Heart left ventricle (tissue), 16 donors: ENCODE measurements at regions not wholly inside any gene's neighbourhood (a gene's known extent, or its start where the extent isn't known, plus 50 kb on each side); places are given as distances from the start of the nearest gene placed in this dataset.

ENCODE experiments used
- ATAC-seq, 4 donors: fragments of 200-7000 bp; cut with Tn5 transposase; one replicate each; pipeline ENCODE4 v1.9.1; 2020 to 2022; ENCODE audit warnings: moderate library complexity in 4 of 4, mild to moderate bottlenecking in 3 of 4, moderate number of reproducible peaks in 1 of 4
- DNase-seq, 5 donors: peaks; one replicate each; pipeline ENCODE4 v3.0.0-alpha.2; 2020
- H3K27ac ChIP-seq, 12 donors: fragments of 200-600 bp; sonication (generic) in 4 of 12; one replicate each; pipeline versions ENCODE4 v1.5.0 to v1.8.0; 2016 to 2022; ENCODE audit warnings: mild to moderate bottlenecking in 2 of 12
- H3K27me3 ChIP-seq, 9 donors: fragments of 200-600 bp; sonication (generic) in 2 of 9; one replicate each; pipeline versions ENCODE4 v1.5.1 to v1.8.0; 2016 to 2022; ENCODE audit warnings: mild to moderate bottlenecking in 3 of 9
- H3K36me3 ChIP-seq, 9 donors: fragments of 200-600 bp; sonication (generic) in 2 of 9; one replicate each; pipeline versions ENCODE4 v1.5.0 to v1.8.0; 2018 to 2022; ENCODE audit warnings: mild to moderate bottlenecking in 2 of 9
- H3K4me1 ChIP-seq, 12 donors: fragments of 200-600 bp; sonication (generic) in 4 of 12; one replicate each; pipeline versions ENCODE4 v1.5.0 to v1.8.0; 2016 to 2022; ENCODE audit warnings: mild to moderate bottlenecking in 3 of 12
- H3K4me3 ChIP-seq, 12 donors: fragments of 200-600 bp; sonication (generic) in 4 of 12; one replicate each; pipeline versions ENCODE4 v1.5.0 to v1.8.0; 2017 to 2022; ENCODE audit warnings: mild to moderate bottlenecking in 9 of 12, moderate library complexity in 4 of 12
- H3K9me3 ChIP-seq, 12 donors: fragments of 200-600 bp; sonication (generic) in 4 of 12; one replicate each; pipeline versions ENCODE4 v1.5.0 to v1.8.0; 2016 to 2022; ENCODE audit warnings: mild to moderate bottlenecking in 1 of 12
- POLR2A ChIP-seq, 2 donors: fragments of 450-650 bp; IDR thresholded peaks; one replicate each; pipeline ENCODE4 v1.6.1; 2017; ENCODE audit warnings: antibody characterized with exemption in 2 of 2, mild to moderate bottlenecking in 2 of 2, moderate library complexity in 2 of 2
- WGBS, 4 donors: extraction: QIAGEN DNeasy Blood & Tissue Kit in 2 of 4; methylation state at CpG; one replicate each; pipeline versions ENCODE4 v1.1.5 to v1.1.7; 2013 to 2018; 5-methylcytosine and 5-hydroxymethylcytosine counted together
- intact Hi-C, 10 donors: fragments of 100-400 bp; cut with DNase I; formaldehyde crosslinking; loops; one replicate each; pipeline versions ENCODE4 v1.11.1 to v1.14.2; 2022
- TF ChIP-seq, protein P1 (sequence below), 12 donors: fragments of 200-600 bp; sonication (generic) in 4 of 12; IDR thresholded peaks; one replicate each; pipeline versions ENCODE4 v1.5.0 to v1.8.0; 2018 to 2022; ENCODE audit warnings: antibody characterized with exemption in 12 of 12, mild to moderate bottlenecking in 5 of 12
- donor health status: ischemic (EF 13 %, LVEDD 7.1; RV severe dilation, severe dysfunction).
- donor health status: healthy with polysubstance abuse.
- donor health status: DM: no; HTN: yes; CAD: no.
- donor health status: DM: no; HTN: no; CAD: no.
- donor health status: ischemic (EF 25% LVEDD 6.9; RV normal size, moderate dysfunction).
- donor health status: ischemic (EF 25% LVEDD 5.7; RV mildly dilated, moderate dysfunction).
- donor health status: healthy.
- donor health status: DM: yes; HTN: yes; CAD: no.
- donor health status: ischemic (EF 35%, LVEDD 5.7; RV mildly dilated, moderate dysfunction).
- donor health status: nonischemic (EF 11% LVEDD 7.7; RV severe dilation, severe dysfunction).
- donor health status: DM: yes; HTN: yes; CAD: no.
- donor health status: PGD.
- donor health status: ischemic (EF 29% LVEDD 5.4; RV normal size, mild dysfunction).
- donor health status: nonischemic (EF 23%, LVEDD 6.1; RV moderate dilation, normal function).

DNA sequence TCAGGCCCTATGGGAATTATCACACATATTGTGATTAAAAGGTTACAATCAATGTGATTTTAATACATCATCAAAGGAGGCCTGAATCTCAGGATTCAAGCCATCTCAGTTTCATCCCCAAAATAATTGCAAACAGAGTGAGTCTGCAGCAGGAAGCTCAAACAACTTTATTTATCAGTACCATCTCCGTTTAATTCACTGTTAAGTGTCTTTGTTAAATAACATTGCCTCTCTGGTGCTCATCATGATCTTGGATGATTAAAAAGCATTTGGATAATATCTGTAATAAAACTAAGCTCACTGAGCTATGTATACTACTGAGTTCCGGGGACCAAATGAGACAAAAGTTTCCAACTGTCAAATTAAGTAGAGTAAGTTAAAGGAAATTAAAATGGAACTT lies 817.8 kb upstream of the CNTNAP5 start:
- DNase-seq = no peak
- Histone ChIP-seq H3K9me3 (peaks cover 0 to 11% (median 0%) of the 10 kb centered on the region in 12 donors), H3K4me1 (no peaks in the 10 kb centered on the region), H3K27me3 (no peaks in the 10 kb centered on the region), H3K4me3 (no peak overlapping the region), H3K27ac (no peak overlapping the region), H3K36me3 (no peaks in the 10 kb centered on the region)
- TF ChIP-seq POLR2A (IDR thresholded peaks at IDR 0.05) = no peak
- TF ChIP-seq, protein P1, sequence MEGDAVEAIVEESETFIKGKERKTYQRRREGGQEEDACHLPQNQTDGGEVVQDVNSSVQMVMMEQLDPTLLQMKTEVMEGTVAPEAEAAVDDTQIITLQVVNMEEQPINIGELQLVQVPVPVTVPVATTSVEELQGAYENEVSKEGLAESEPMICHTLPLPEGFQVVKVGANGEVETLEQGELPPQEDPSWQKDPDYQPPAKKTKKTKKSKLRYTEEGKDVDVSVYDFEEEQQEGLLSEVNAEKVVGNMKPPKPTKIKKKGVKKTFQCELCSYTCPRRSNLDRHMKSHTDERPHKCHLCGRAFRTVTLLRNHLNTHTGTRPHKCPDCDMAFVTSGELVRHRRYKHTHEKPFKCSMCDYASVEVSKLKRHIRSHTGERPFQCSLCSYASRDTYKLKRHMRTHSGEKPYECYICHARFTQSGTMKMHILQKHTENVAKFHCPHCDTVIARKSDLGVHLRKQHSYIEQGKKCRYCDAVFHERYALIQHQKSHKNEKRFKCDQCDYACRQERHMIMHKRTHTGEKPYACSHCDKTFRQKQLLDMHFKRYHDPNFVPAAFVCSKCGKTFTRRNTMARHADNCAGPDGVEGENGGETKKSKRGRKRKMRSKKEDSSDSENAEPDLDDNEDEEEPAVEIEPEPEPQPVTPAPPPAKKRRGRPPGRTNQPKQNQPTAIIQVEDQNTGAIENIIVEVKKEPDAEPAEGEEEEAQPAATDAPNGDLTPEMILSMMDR (IDR thresholded peaks at IDR 0.05) = no peak
- intact Hi-C loops = no loop called here
- ATAC-seq = no peak
- WGBS, 4 donors = 75 to 84% (median 79%) methylated on average over 2 of the region's 2 CpGs

DNA sequence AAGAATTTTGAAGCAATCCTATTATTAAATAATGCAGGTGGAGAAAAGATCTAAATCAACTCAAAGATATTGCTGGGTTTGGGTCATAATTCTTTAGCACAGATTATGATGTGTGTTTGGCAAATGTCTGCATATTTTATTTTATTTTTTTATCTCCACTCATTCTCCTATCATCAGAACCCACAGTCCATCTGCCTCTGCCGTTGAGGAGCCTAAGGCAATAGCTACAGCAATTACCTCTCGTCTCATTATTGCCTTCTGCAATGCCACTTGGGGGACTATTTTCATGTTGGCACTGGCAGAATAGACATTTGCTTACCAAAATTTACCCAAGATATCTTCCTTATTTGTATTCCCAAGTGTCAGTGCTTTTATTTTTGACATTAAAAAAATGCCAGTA lies 815.9 kb upstream of the CNTNAP5 start:
- Histone ChIP-seq H3K4me1 (no peaks in the 10 kb centered on the region), H3K9me3 (no peaks in the 10 kb centered on the region), H3K36me3 (no peaks in the 10 kb centered on the region), H3K4me3 (no peak overlapping the region), H3K27ac (no peak overlapping the region), H3K27me3 (no peaks in the 10 kb centered on the region)
- intact Hi-C loops = no loop called here
- ATAC-seq = no peak
- 66 to 80% (median 78%) methylated on average over 2 of the region's 2 CpGs for WGBS, 4 donors
- no peak for DNase-seq
- TF ChIP-seq, protein P1 (IDR thresholded peaks at IDR 0.05) = no peak
- no peak for TF ChIP-seq POLR2A (IDR thresholded peaks at IDR 0.05)

DNA sequence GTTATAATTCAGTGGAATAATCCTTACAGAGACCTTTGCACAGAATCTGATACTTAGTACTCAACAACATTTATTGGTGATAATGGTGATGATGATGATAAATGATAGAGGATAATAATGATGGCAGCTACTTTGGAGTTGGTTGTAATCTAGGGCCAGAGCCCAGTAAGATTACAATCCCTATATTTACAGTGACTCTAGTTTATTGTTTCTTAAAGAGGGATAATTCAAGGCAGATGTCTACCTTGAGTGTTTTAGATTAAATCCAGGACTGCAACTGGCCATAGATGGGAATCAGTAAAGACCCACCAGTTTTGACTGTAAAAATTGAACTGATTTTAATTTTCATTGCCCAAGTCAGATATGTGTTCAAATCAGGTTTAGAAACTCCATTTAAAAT lies 813.9 kb upstream of the CNTNAP5 start:
- Histone ChIP-seq H3K4me1 (no peaks in the 10 kb centered on the region), H3K36me3 (no peaks in the 10 kb centered on the region), H3K4me3 (no peak overlapping the region), H3K9me3 (no peaks in the 10 kb centered on the region), H3K27me3 (no peaks in the 10 kb centered on the region), H3K27ac (no peak overlapping the region)
- intact Hi-C loops = no loop called here
- DNase-seq (no peak), ATAC-seq (no peak)
- TF ChIP-seq, protein P1 (IDR thresholded peaks at IDR 0.05) = no peak
- TF ChIP-seq POLR2A (IDR thresholded peaks at IDR 0.05) = no peak

- Histone ChIP-seq H3K4me1 (no peaks in the 10 kb centered on the region), H3K27me3 (no peaks in the 10 kb centered on the region), H3K9me3 (peaks cover 0 to 16% (median 0%) of the 10 kb centered on the region in 12 donors), H3K27ac (no peak overlapping the region), H3K36me3 (no peaks in the 10 kb centered on the region), H3K4me3 (no peak overlapping the region)
- TF ChIP-seq POLR2A (IDR thresholded peaks at IDR 0.05) = no peak
- TF ChIP-seq, protein P1 (IDR thresholded peaks at IDR 0.05) = no peak
- 63 to 72% (median 67%) methylated on average over 3 of the region's 3 CpGs; no CpG with 5 or more reads in 1 of the 4 donors for WGBS, 4 donors
- ATAC-seq = no peak
- no peak for DNase-seq
- intact Hi-C loops = no loop called here
Observed at GRCh38 chr2:123245156-123245555, 779.9 kb upstream of the CNTNAP5 start.
